ENCODE measurements at regions not wholly inside any gene's neighbourhood (a gene's known extent, or its start where the extent isn't known, plus 50 kb on each side); places are given as distances from the start of the nearest gene placed in this dataset.

GRCh38 chr7:24119852-24120251 lies 164.1 kb upstream of the NPY start:
- Histone ChIP-seq H2BK120ac (ENCODE audit: low read depth, low read length) (no peak overlapping the region), H4K8ac (ENCODE audit: low read depth in 2 of 2, low read length in 2 of 2) (no peak overlapping the region), H3K4me1 (ENCODE audit: control insufficient read depth, insufficient read depth, low read length) (no peaks in the 10 kb centered on the region), H3K9me3 (ENCODE audit: control insufficient read depth, insufficient read depth, low read length) (no peaks in the 10 kb centered on the region), H3K27ac (ENCODE audit: insufficient read depth, low read length) (no peak overlapping the region), H2AK5ac (ENCODE audit: low read depth, low read length) (no peak overlapping the region), H2BK15ac (ENCODE audit: low read depth, low read length) (no peak overlapping the region), H3K9ac (ENCODE audit: low read depth, low read length) (no peak overlapping the region), H4K91ac (ENCODE audit: insufficient read depth, low read depth, low read length) (no peak overlapping the region), H3K4me2 (ENCODE audit: low read depth, low read length) (no peak overlapping the region), H3K4me3 (ENCODE audit: insufficient read depth, low read depth, low read length) (no peak overlapping the region), H3K79me1 (ENCODE audit: low read depth in 1 of 2, low read length in 2 of 2) (no peaks in the 10 kb centered on the region), H3K14ac (replicated peaks; ENCODE audit: low read depth, low read length) (no peak overlapping the region), H3K36me3 (ENCODE audit: control insufficient read depth, insufficient read depth, low read length) (no peaks in the 10 kb centered on the region), H4K5ac (ENCODE audit: low read depth, low read length) (no peak overlapping the region), H2AFZ (replicated peaks; ENCODE audit: low read length, poor library complexity) (no peak overlapping the region), H3K56ac (ENCODE audit: extremely low read depth, insufficient read depth, low read length) (no peak overlapping the region), H3K18ac (ENCODE audit: low read depth, low read length) (no peak overlapping the region), H2BK5ac (ENCODE audit: low read depth, low read length, poor library complexity, severe bottlenecking) (no peak overlapping the region), H3K9me1 (ENCODE audit: insufficient read depth, low read length) (no peaks in the 10 kb centered on the region), H3K23ac (ENCODE audit: low read depth, low read length) (no peak overlapping the region), H3K27me3 (ENCODE audit: control insufficient read depth, insufficient read depth, low read length) (no peaks in the 10 kb centered on the region), H2AK9ac (replicated peaks; ENCODE audit: low read depth, low read length, poor library complexity) (no peak overlapping the region), H4K20me1 (ENCODE audit: insufficient read depth, low read length) (no peaks in the 10 kb centered on the region), H3K4ac (ENCODE audit: low read depth, low read length) (no peak overlapping the region), H2BK20ac (ENCODE audit: low read depth, low read length) (no peak overlapping the region)
- WGBS, 2 experiments (ENCODE audit: extremely low coverage in 2 of 2, insufficient read length in 1 of 2): 20% methylated on average over 1 of the region's 5 CpGs; no CpG with 5 or more reads in 1 of the 2 experiments
- in situ Hi-C loops (cut with MboI; ENCODE audit: low sequenced_read_pairs) (no loop called here), intact Hi-C loops (cut with micrococcal nuclease) (no loop called here), dilution Hi-C loops (cut with HindIII; ENCODE audit: low sequenced_read_pairs, unreplicated experiment) (no loop called here)
- ChIA-PET CTCF (no interaction called here), POLR2A (ENCODE audit: unreplicated experiment) (no interaction called here)
- BruUV-seq (replicated peaks): no TSS peak
- DNase-seq: no peak
- no peak for ATAC-seq (ENCODE audit: low read depth)
- TF ChIP-seq BHLHE40 (IDR thresholded peaks at IDR 0.05; ENCODE audit: low read depth, low read length) (no peak), MAZ (IDR thresholded peaks at IDR 0.05; ENCODE audit: borderline replicate concordance, low read depth, low read length) (no peak)

Measured in IMR-90 (cell line).